GM12891 (cell line): ENCODE measurements at regions not wholly inside any gene's neighbourhood (a gene's known extent, or its start where the extent isn't known, plus 50 kb on each side); places are given as distances from the start of the nearest gene placed in this dataset.
"Not testable (repeated sequence)": the region's sequence is repeated elsewhere in the genome, so short reads cannot be mapped to it uniquely, and the experiment has no call there.

ENCODE experiments used
- PAX5 ChIP-seq: IDR thresholded peaks from 2 replicates; pipeline ENCODE4 v1.6.1; 2011; ENCODE audit warnings: low read length, moderate library complexity, mild to moderate bottlenecking; ENCODE audit not compliant: insufficient read depth, severe bottlenecking
- POLR2A ChIP-seq: IDR thresholded peaks from 2 replicates; pipeline ENCODE4 v1.6.1; 2011; ENCODE audit warnings: low read depth, low read length, control low read depth
- POLR2AphosphoS5 ChIP-seq: IDR thresholded peaks from 2 replicates; pipeline ENCODE4 v1.6.1; 2011; ENCODE audit warnings: low read depth, low read length, control low read depth
- POU2F2 ChIP-seq: IDR thresholded peaks from 2 replicates; pipeline ENCODE4 v1.6.1; 2011; ENCODE audit warnings: low read depth, mild to moderate bottlenecking, control low read depth, low read length, moderate library complexity
- SPI1 ChIP-seq: IDR thresholded peaks from 2 replicates; pipeline ENCODE4 v1.6.1; 2011; ENCODE audit warnings: low read depth, low read length, control low read depth
- TAF1 ChIP-seq: IDR thresholded peaks from 2 replicates; pipeline ENCODE4 v1.6.1; 2011; ENCODE audit warnings: low read depth, low read length, control low read depth

- TF ChIP-seq POLR2A, POLR2AphosphoS5, TAF1, SPI1, PAX5, POU2F2: not testable (repeated sequence)
These were observed 57.0 kb upstream of the SLC35F5 start for GRCh38 chr2:113813396-113813795.
